Suprapubic skin (tissue), 4 donors: ENCODE measurements at regions not wholly inside any gene's neighbourhood (a gene's known extent, or its start where the extent isn't known, plus 50 kb on each side); places are given as distances from the start of the nearest gene placed in this dataset.

Source experiments
- CTCF ChIP-seq, 2 donors: fragments of 200-600 bp in 1 of 2; fragments of 450-650 bp in 1 of 2; sonication (generic) in 1 of 2; IDR thresholded peaks; one replicate each; pipeline ENCODE4 v1.5.1; 2016 to 2019; ENCODE audit warnings: antibody characterized with exemption in 2 of 2, mild to moderate bottlenecking in 1 of 2, moderate library complexity in 1 of 2
- EP300 ChIP-seq: sonication (generic); formaldehyde crosslinking; IDR thresholded peaks from one replicate; pipeline ENCODE4 v1.6.1; 2017; ENCODE audit warnings: antibody characterized with exemption
- POLR2A ChIP-seq, 2 donors: fragments of 450-650 bp; IDR thresholded peaks; one replicate each; pipeline ENCODE4 v1.6.1; 2017; ENCODE audit warnings: antibody characterized with exemption in 2 of 2, mild to moderate bottlenecking in 2 of 2, moderate library complexity in 2 of 2
- POLR2AphosphoS5 ChIP-seq, 3 donors: sonication (generic); formaldehyde crosslinking; IDR thresholded peaks; one replicate each; pipeline ENCODE4 v1.6.1; 2017; ENCODE audit warnings: antibody characterized with exemption in 3 of 3

- TF ChIP-seq CTCF (IDR thresholded peaks at IDR 0.05) (no peak), POLR2AphosphoS5 (IDR thresholded peaks at IDR 0.05) (no peak), POLR2A (IDR thresholded peaks at IDR 0.05) (no peak), EP300 (no peak)
Measured at GRCh38 chr13:39102981-39103490, 64.8 kb downstream of the NHLRC3 start.
